NCI-H524 (cell line): ENCODE measurements at regions not wholly inside any gene's neighbourhood (a gene's known extent, or its start where the extent isn't known, plus 50 kb on each side); places are given as distances from the start of the nearest gene placed in this dataset.

Experiments used
- DNase-seq, 2 experiments: peaks; one replicate each; lab custom pipeline; 2025; lab: John Stamatoyannopoulos, UW

GRCh38 chr2:234640657-234641056 lies 143.8 kb upstream of the ARL4C start:
- DNase-seq, result no peak

DNA sequence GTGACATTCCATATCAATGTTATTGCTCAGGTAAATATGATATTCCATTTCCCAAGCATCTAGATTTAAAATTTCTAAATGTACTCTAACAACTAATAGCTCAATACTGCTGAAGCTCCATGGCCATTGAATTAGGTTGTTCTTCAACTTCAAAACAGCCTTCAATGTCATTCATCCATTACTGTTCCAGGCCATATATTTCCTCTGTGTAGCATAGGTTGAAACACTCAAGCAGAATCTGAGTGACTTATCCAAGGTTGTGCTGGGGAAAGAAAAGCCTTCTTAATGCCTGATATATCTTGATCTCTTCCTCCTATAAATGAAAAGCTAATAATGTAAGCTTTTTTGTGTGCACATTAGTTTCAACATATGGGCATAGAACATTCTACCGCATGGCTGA lies 142.1 kb upstream of the ARL4C start:
- no peak for DNase-seq

GRCh38 chr2:234635284-234635683 lies 138.4 kb upstream of the ARL4C start:
- no peak for DNase-seq

DNA sequence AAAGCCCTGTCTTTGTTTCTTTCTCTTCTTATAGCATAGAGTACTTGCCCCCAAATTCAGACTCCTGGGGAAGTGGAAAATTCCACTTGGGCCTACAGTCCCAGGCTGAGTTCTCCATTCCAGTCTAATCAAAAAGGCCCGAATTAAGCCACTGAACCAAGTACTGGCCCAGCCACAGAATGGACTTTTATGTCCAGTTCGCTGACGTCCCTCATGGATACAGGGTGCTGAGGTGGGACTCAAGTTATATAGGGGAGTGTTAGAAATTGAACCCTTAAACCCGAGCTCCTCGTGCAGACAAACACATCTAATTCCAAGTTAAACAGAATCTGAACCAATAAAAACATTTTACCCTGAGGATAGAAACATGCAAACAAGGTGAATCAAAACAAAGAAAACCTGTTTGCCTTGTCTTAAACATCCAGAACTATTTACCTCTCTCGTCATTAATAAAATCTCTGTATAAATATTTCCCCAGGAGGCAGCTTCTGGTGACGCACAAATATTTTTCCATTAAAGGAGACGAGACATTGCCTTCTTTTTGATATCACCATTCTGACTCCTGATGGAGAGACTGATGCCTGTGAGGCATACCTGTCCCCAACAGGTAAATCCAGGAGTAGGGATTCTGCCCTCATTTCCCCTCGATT lies 136.8 kb upstream of the ARL4C start:
- DNase-seq, result no peak

DNA sequence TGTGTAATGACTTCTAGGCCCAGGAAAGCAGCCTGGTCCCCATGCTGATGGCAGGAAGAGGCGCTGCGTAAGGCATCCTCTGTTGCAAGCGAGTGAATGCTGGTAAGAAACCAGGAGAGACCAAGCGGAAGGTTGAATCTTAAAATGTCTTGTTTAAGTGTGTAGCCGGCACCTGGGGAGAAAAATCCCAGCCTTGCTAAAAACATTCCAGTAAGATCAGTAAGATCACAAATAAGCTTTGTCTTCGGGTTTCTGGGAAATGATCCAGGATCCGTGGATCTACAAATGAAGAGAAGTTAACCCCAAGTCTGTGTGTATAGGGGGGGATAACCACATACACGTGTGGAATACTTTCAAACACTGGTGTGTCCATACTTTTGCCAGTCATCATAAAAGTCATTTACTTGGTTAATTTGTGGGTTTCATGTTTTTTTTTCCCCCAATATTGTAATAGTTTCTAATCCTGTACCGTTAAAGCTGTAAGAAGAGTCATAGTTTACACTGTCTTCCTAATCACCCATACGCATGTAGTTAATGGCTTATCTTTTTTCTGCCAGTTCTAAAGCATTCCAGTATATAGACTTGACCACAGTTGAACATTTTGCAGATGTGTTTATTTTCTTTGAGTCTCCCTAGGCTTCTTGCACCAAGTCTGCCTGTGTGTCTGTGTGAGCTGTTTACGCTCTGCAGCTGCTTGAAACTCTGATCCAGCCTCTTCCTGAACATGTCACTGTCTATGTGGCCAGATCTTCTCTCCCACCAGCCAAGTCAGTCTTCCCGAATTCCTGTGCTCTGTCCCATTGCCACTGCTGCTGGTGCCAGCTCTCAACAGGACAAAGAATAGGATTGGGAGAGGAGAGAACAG lies 135.9 kb upstream of the ARL4C start:
- no peak for DNase-seq

GRCh38 chr2:234631646-234632514 lies 135.0 kb upstream of the ARL4C start:
- no peak for DNase-seq

- no peak for DNase-seq
These were observed 133.9 kb upstream of the ARL4C start for GRCh38 chr2:234630801-234631261.

DNA sequence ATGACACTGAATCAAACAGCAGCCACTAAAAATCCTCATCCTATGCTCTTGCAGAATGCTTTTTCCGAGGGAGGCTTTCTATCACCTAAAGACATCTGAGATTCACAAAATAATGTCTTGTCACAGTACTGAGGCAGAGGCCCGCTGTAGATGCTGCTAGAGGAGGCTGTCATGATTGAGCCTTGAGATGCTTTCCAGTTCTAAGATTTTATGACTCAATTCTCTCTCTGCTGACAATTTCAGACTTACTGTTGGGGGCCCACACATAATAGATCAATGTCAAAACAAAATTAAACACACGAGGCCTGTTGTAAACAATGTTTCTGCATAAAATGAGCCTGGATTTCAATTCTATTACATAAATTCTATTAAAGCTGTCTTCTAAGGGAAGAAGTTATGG lies 132.7 kb upstream of the ARL4C start:
- no peak for DNase-seq

- no peak for DNase-seq
These were observed 132.1 kb upstream of the ARL4C start for GRCh38 chr2:234628953-234629352.

DNA sequence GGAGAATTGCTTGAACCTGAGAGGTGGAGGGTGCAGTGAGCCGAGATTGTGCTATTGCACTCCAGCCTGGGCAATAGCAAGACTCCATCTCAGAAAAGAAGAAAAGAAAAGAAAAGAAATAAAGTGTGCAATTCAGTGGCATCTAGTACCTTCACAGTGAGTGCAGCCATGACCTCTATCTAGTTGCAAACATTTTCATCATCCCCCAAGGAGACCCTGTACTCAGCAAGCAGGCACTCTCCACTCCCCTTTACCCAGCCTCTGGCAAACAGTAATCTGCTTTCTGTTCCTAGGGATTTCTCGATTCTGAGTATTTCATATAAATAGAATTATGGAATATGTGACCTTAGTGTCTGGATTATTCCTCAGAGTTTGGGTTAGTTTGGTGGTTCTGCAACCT lies 130.4 kb upstream of the ARL4C start:
- DNase-seq, result no peak

DNA sequence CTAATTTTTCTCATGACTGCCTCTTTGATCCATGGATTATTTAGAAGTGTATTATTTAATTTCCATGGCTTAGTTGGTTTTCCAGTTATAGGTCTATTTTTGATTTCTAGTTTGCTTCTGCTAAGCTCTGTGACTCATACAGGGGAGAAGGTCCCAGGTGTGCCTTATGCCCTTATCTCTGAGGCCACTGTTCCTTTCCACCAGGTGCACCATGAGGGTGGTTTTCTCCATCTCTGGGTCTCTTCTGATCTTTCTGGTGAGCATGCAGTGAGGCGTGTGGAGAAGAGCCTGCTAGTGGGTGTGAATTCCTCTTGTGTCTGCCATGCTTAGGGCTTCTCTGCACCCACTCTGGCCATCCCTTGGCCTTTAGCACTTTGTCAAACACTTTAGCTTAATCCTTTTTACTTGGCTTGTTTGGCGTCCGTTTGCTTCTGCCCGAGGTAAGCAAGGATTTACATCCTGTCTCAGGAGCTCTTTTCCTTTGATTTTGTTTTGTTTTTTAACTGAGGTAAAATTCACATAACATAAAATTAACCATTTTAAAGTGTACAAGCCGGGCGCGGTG lies 129.8 kb upstream of the ARL4C start:
- DNase-seq, result no peak

- no peak for DNase-seq
These were observed 128.9 kb upstream of the ARL4C start for GRCh38 chr2:234625626-234626250.

- no peak for DNase-seq
These were observed 126.7 kb upstream of the ARL4C start for GRCh38 chr2:234623521-234623991.

DNA sequence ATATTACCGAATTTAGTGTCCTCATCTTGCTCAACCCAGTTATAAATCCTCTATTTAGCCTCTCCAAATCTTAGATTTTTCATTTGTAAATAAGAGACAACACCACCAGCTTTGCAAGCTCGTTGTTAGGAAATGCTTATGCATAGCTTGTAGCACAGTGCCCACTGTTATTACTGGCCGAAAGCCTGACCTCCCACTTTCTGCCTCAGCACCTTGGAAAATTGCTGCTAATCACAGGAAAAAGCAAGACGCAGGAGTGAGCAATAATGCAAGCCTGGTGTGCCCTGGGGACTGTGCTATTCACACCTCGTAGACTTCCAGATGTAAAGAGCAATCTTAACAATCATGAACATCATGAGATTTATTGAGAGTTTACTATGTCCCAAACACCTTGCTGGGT lies 124.2 kb upstream of the ARL4C start:
- no peak for DNase-seq

GRCh38 chr2:234620018-234620417 lies 123.1 kb upstream of the ARL4C start:
- DNase-seq, result no peak

GRCh38 chr2:234615643-234616356 lies 118.9 kb upstream of the ARL4C start:
- DNase-seq, result no peak

DNA sequence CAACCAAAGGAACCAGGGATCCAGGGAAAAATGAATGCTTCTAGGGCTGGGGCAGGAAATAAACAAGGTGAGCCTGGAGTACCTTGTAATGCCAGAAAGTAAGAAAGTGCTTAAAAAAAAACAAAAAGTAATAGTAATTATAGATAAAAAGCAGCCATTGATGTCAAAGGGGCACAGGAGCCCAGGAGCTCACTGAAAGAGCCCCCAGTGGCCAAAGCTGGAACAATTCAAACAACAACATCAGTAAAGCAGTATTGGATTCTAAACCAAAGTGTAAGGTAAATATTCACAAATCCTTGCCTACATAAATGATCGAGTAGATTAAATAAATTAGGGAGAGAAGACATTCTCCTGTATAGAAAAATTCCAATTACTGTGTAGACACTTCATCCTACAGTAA lies 114.3 kb upstream of the ARL4C start:
- peak in 1 of 2 experiments; percentile 13 for DNase-seq

- DNase-seq, result no peak
These were observed 112.1 kb upstream of the ARL4C start for GRCh38 chr2:234608946-234609345.

DNA sequence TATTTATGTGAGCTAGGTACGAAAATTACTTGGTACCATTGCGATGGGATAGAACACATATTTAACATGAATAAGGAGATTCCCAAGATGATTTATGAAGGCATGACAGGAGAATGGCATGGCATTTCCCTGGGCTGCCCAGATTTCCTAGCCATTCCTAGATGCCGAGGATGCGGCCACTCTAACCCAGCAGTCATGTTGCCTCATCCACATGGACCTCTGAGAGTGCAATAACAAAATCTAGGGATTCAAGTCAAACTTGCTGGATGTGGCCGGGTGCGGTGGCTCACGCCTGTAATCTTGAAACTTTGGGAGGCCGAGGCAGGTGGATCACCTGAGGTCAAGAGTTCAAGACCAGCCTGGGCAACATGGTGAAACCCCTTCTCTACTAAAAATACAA lies 110.8 kb upstream of the ARL4C start:
- no peak for DNase-seq

- peak; percentile 54 to 74 for DNase-seq
These were observed 110.0 kb upstream of the ARL4C start for GRCh38 chr2:234606896-234607295.

- DNase-seq, result no peak
These were observed 106.7 kb upstream of the ARL4C start for GRCh38 chr2:234603619-234604018.
